GM04504 (cell line): ENCODE measurements at regions not wholly inside any gene's neighbourhood (a gene's known extent, or its start where the extent isn't known, plus 50 kb on each side); places are given as distances from the start of the nearest gene placed in this dataset.

Source experiments
- DNase-seq: peaks from one replicate; pipeline ENCODE4 v3.0.0-alpha.2; 2012; ENCODE audit warnings: low read depth

GRCh38 chr18:40440088-40440487 is 1514.9 kb upstream of the PIK3C3 start:
- no peak for DNase-seq

GRCh38 chr18:40437517-40437916 is 1517.5 kb upstream of the PIK3C3 start:
- no peak for DNase-seq

- DNase-seq, result no peak
These were observed 1523.7 kb upstream of the PIK3C3 start for GRCh38 chr18:40431071-40431985.

- no peak for DNase-seq
These were observed 1531.7 kb upstream of the PIK3C3 start for GRCh38 chr18:40423291-40423690.

- DNase-seq, result no peak
These were observed 1534.4 kb upstream of the PIK3C3 start for GRCh38 chr18:40420675-40421074.

- no peak for DNase-seq
These were observed 1537.5 kb upstream of the PIK3C3 start for GRCh38 chr18:40417501-40417900.

GRCh38 chr18:40415821-40416220 is 1539.2 kb upstream of the PIK3C3 start:
- no peak for DNase-seq

GRCh38 chr18:40415176-40415791 is 1539.8 kb upstream of the PIK3C3 start:
- no peak for DNase-seq

- peak; percentile 8 for DNase-seq
These were observed 1540.8 kb upstream of the PIK3C3 start for GRCh38 chr18:40414155-40414754.

GRCh38 chr18:40413160-40413559 is 1541.9 kb upstream of the PIK3C3 start:
- DNase-seq, result peak; percentile 23

- no peak for DNase-seq
These were observed 1542.6 kb upstream of the PIK3C3 start for GRCh38 chr18:40412410-40412809.

GRCh38 chr18:40407909-40408308 is 1547.1 kb upstream of the PIK3C3 start:
- DNase-seq, result peak; percentile 11

GRCh38 chr18:40404284-40404683 is 1550.8 kb upstream of the PIK3C3 start:
- peak; percentile 30 for DNase-seq

GRCh38 chr18:40402052-40402451 is 1553.0 kb upstream of the PIK3C3 start:
- no peak for DNase-seq

GRCh38 chr18:40388121-40388520 is 1566.9 kb upstream of the PIK3C3 start:
- DNase-seq, result no peak

GRCh38 chr18:40387130-40387787 is 1567.8 kb upstream of the PIK3C3 start:
- DNase-seq, result no peak

- peak; percentile 38 for DNase-seq
These were observed 1572.8 kb upstream of the PIK3C3 start for GRCh38 chr18:40382197-40382596.

GRCh38 chr18:40380686-40381439 is 1574.2 kb upstream of the PIK3C3 start:
- DNase-seq, result no peak

GRCh38 chr18:40375837-40376236 is 1579.2 kb upstream of the PIK3C3 start:
- peak; percentile 67 for DNase-seq

GRCh38 chr18:40371673-40372072 is 1583.4 kb upstream of the PIK3C3 start:
- peak; percentile 28 for DNase-seq

GRCh38 chr18:40367576-40367975 is 1587.5 kb upstream of the PIK3C3 start:
- no peak for DNase-seq

- DNase-seq, result no peak
These were observed 1588.5 kb upstream of the PIK3C3 start for GRCh38 chr18:40366521-40366920.
